ENCODE measurements at regions not wholly inside any gene's neighbourhood (a gene's known extent, or its start where the extent isn't known, plus 50 kb on each side); places are given as distances from the start of the nearest gene placed in this dataset.

- no peak for TF ChIP-seq EZH2phosphoT487 (IDR thresholded peaks at IDR 0.05; ENCODE audit: borderline replicate concordance, low read length)
- TF ChIP-seq, protein P1, sequence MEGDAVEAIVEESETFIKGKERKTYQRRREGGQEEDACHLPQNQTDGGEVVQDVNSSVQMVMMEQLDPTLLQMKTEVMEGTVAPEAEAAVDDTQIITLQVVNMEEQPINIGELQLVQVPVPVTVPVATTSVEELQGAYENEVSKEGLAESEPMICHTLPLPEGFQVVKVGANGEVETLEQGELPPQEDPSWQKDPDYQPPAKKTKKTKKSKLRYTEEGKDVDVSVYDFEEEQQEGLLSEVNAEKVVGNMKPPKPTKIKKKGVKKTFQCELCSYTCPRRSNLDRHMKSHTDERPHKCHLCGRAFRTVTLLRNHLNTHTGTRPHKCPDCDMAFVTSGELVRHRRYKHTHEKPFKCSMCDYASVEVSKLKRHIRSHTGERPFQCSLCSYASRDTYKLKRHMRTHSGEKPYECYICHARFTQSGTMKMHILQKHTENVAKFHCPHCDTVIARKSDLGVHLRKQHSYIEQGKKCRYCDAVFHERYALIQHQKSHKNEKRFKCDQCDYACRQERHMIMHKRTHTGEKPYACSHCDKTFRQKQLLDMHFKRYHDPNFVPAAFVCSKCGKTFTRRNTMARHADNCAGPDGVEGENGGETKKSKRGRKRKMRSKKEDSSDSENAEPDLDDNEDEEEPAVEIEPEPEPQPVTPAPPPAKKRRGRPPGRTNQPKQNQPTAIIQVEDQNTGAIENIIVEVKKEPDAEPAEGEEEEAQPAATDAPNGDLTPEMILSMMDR (conservative IDR thresholded peaks at IDR 0.05; ENCODE audit: low read depth, low read length): no peak
- no peak for TF ChIP-seq EZH2 (IDR thresholded peaks at IDR 0.05; ENCODE audit: low read length, unreplicated experiment)
Measured at GRCh38 chr17:77681861-77682260, 276.6 kb upstream of the TNRC6C start.

Measured in PC-3 (cell line).